Astrocyte (in vitro differentiated cells and primary cell): ENCODE measurements at regions not wholly inside any gene's neighbourhood (a gene's known extent, or its start where the extent isn't known, plus 50 kb on each side); places are given as distances from the start of the nearest gene placed in this dataset.

ENCODE experiments used
- DNase-seq: peaks from one replicate; pipeline ENCODE4 v3.0.0-alpha.2; 2010; ENCODE audit warnings: low read depth
- FAIRE-seq: peaks from 2 replicates; lab custom pipeline; 2011; peaks lifted over from hg19 to GRCh38; lab: Jason Lieb, UNC
- H2AFZ ChIP-seq: 2 replicates; pipeline ENCODE4 v1.6.0; 2012; ENCODE audit warnings: low read depth, low read length, inconsistent platforms
- H3K27ac ChIP-seq: 2 replicates; pipeline ENCODE4 v1.5.1; 2011; ENCODE audit warnings: low read depth, low read length, inconsistent platforms
- H3K27me3 ChIP-seq: 2 replicates; pipeline ENCODE4 v1.6.0; 2011; ENCODE audit warnings: low read length, inconsistent platforms; ENCODE audit not compliant: insufficient read depth
- H3K36me3 ChIP-seq: 2 replicates; pipeline ENCODE4 v1.5.1; 2011; ENCODE audit warnings: low read length, inconsistent platforms; ENCODE audit not compliant: insufficient read depth
- H3K4me1 ChIP-seq: 2 replicates; pipeline ENCODE4 v1.5.1; 2011; ENCODE audit warnings: low read length, inconsistent platforms; ENCODE audit not compliant: insufficient read depth
- H3K4me2 ChIP-seq: 2 replicates; pipeline ENCODE4 v1.6.0; 2012; ENCODE audit warnings: low read length, inconsistent platforms
- H3K4me3 ChIP-seq: 2 replicates; pipeline ENCODE4 v1.5.1; 2011; ENCODE audit warnings: low read depth, mild to moderate bottlenecking, low read length, inconsistent platforms; ENCODE audit not compliant: insufficient read depth
- H3K79me2 ChIP-seq: 2 replicates; pipeline ENCODE4 v1.6.0; 2012; ENCODE audit warnings: mild to moderate bottlenecking, low read length, inconsistent platforms; ENCODE audit not compliant: insufficient read depth
- H3K9ac ChIP-seq: 2 replicates; pipeline ENCODE4 v1.6.0; 2012; ENCODE audit warnings: mild to moderate bottlenecking, low read length, inconsistent platforms
- H3K9me3 ChIP-seq: 2 replicates; pipeline ENCODE4 v1.5.1; 2012; ENCODE audit warnings: low read depth, mild to moderate bottlenecking, low read length, inconsistent platforms; ENCODE audit not compliant: insufficient read depth
- H4K20me1 ChIP-seq: 2 replicates; pipeline ENCODE4 v1.6.0; 2012; ENCODE audit warnings: low read length, inconsistent platforms; ENCODE audit not compliant: insufficient read depth
- H3K27ac Mint-ChIP-seq: one replicate; pipeline ENCODE4 v1.8.0; 2021; ENCODE audit warnings: mild to moderate bottlenecking, mixed read lengths; ENCODE audit not compliant: unreplicated experiment
- H3K27me3 Mint-ChIP-seq: one replicate; pipeline ENCODE4 v1.8.0; 2021; ENCODE audit warnings: low read depth, mixed read lengths; ENCODE audit not compliant: unreplicated experiment
- H3K36me3 Mint-ChIP-seq: one replicate; pipeline ENCODE4 v1.8.0; 2021; ENCODE audit warnings: low read depth, mixed read lengths; ENCODE audit not compliant: unreplicated experiment
- H3K4me1 Mint-ChIP-seq: one replicate; pipeline ENCODE4 v1.8.0; 2021; ENCODE audit warnings: low read depth, mixed read lengths; ENCODE audit not compliant: unreplicated experiment
- H3K4me3 Mint-ChIP-seq: one replicate; pipeline ENCODE4 v1.8.0; 2021; ENCODE audit warnings: mild to moderate bottlenecking, moderate library complexity, mixed read lengths; ENCODE audit not compliant: unreplicated experiment
- H3K9me3 Mint-ChIP-seq: one replicate; pipeline ENCODE4 v1.8.0; 2021; ENCODE audit warnings: mild to moderate bottlenecking, mixed read lengths; ENCODE audit not compliant: unreplicated experiment
- EZH2 ChIP-seq: IDR thresholded peaks from 2 replicates; pipeline ENCODE4 v1.6.1; 2012; ENCODE audit warnings: mild to moderate bottlenecking, low read length, inconsistent platforms; ENCODE audit not compliant: insufficient read depth
- TF ChIP-seq, protein P1 (sequence below): IDR thresholded peaks from 2 replicates; pipeline ENCODE4 v1.5.1; 2011; ENCODE audit warnings: low read depth, mild to moderate bottlenecking, inconsistent platforms, low read length, moderate library complexity; ENCODE audit not compliant: insufficient read depth

DNA sequence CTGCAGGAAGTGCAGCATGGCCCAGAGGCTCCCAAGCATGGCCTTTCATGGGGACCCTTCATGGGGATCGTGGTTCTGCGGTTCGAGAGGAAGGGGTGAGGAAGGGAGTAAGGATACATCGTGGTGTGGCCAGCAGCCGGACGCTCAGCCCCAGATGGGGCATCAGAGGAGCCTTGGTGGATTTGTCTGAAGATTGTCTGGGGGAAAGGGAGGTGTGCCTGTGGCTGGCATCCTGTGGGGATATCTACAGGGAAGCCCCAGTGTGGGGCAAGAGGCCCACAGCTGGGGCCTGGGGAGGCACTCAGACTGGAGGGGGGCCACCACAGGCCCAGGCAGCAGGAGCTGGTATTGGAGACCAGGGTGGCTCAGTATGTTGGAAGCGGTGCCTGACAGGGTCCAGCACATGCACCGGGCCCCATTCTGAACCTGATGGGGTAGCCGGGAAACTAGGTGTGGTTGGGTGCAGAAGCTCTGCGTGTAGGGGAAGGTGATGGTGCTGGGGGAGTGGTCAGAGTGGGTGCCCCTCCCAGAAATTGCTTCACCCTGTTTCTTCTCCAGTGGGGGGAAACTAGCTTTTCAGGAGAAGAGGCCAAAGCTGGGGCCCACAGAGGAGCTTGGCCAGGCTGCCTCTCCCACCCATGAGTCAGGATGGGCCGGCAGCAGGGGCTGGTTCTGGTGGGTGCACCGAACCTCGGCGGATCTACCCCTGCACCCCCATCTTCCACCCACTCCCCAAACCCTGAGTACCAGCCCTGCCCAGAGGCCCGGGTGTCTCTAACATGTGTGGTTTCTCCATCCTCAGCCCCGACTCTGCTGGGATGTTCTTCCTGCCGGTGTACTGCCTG lies 274.4 kb upstream of the HDAC4 start:
- Histone ChIP-seq H3K4me2 (no peak overlapping the region), H4K20me1 (no peaks in the 10 kb centered on the region), H3K9me3 (no peaks in the 10 kb centered on the region), H3K9ac (no peak overlapping the region), H3K27ac (no peak overlapping the region), H3K4me1 (no peaks in the 10 kb centered on the region), H3K36me3 (no peaks in the 10 kb centered on the region), H3K79me2 (no peaks in the 10 kb centered on the region), H3K27me3 (no peaks in the 10 kb centered on the region), H2AFZ (no peak overlapping the region), H3K4me3 (no peak overlapping the region)
- Mint-ChIP-seq H3K9me3 (no peaks in the 10 kb centered on the region), H3K4me1 (no peaks in the 10 kb centered on the region), H3K36me3 (no peaks in the 10 kb centered on the region), H3K27ac (no peak overlapping the region), H3K27me3 (peaks cover 39% of the 10 kb centered on the region), H3K4me3 (no peak overlapping the region)
- TF ChIP-seq, protein P1, sequence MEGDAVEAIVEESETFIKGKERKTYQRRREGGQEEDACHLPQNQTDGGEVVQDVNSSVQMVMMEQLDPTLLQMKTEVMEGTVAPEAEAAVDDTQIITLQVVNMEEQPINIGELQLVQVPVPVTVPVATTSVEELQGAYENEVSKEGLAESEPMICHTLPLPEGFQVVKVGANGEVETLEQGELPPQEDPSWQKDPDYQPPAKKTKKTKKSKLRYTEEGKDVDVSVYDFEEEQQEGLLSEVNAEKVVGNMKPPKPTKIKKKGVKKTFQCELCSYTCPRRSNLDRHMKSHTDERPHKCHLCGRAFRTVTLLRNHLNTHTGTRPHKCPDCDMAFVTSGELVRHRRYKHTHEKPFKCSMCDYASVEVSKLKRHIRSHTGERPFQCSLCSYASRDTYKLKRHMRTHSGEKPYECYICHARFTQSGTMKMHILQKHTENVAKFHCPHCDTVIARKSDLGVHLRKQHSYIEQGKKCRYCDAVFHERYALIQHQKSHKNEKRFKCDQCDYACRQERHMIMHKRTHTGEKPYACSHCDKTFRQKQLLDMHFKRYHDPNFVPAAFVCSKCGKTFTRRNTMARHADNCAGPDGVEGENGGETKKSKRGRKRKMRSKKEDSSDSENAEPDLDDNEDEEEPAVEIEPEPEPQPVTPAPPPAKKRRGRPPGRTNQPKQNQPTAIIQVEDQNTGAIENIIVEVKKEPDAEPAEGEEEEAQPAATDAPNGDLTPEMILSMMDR: no peak
- no peak for TF ChIP-seq EZH2
- FAIRE-seq: no peak
- DNase-seq: no peak

DNA sequence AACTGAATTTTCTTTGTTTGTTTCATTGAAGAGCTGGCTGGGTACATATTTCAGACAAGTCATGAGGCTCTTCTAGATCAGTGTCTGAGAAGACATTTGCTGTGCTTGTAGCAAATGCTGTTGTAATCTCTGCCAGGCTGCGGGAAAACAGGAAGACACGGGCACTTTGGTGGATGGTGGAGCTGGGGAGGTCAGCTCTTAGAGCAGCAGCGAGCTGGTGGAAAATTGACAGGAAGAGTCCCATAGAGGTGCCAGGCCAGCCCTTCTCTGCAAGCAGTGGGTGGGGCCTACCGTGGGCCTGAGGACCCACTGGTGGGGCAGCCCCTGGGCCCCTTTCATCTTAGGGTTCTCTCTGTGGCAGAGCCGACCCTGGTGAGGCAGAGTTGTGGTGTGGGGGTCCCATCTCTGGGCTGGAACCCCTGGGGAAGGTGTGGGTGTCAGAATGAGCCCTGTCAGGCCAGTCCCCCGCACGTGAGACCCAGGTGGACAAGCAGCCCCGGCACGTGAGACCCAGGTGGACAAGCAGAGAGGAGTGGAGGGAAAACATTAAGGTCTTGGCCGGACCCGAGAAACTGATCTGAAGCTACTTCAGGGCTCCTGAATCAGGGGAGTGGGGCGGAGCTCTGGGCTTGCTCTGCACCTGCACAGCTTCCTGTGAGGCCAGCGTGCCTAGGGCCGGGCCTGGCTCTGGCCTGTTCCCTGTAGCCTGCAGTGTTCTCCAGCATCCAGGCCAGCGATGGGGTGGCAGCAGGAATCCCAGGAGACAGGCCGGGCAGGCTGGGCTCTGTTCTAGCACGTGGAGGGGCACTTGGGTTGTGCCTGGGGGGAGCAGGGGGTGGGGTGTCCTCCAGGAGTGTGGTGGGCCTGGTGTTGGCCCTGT lies 273.5 kb upstream of the HDAC4 start:
- H3K27me3 Mint-ChIP-seq: peaks cover 39% of the 10 kb centered on the region
- DNase-seq: no peak
- H4K20me1 ChIP-seq: no peaks in the 10 kb centered on the region
- no peak overlapping the region for H2AFZ ChIP-seq
- H3K4me1 ChIP-seq: no peaks in the 10 kb centered on the region
- no peaks in the 10 kb centered on the region for H3K36me3 ChIP-seq
- no peaks in the 10 kb centered on the region for H3K9me3 Mint-ChIP-seq
- H3K27ac Mint-ChIP-seq: no peak overlapping the region
- no peaks in the 10 kb centered on the region for H3K36me3 Mint-ChIP-seq
- no peak for FAIRE-seq
- H3K9me3 ChIP-seq: no peaks in the 10 kb centered on the region
- H3K4me2 ChIP-seq: no peak overlapping the region
- H3K27me3 ChIP-seq: no peaks in the 10 kb centered on the region
- no peak overlapping the region for H3K4me3 Mint-ChIP-seq
- H3K4me3 ChIP-seq: no peak overlapping the region
- TF ChIP-seq, protein P1: no peak
- no peak for TF ChIP-seq EZH2
- no peaks in the 10 kb centered on the region for H3K79me2 ChIP-seq
- H3K27ac ChIP-seq: no peak overlapping the region
- no peaks in the 10 kb centered on the region for H3K4me1 Mint-ChIP-seq
- no peak overlapping the region for H3K9ac ChIP-seq
